Loucy (cell line): ENCODE measurements at regions not wholly inside any gene's neighbourhood (a gene's known extent, or its start where the extent isn't known, plus 50 kb on each side); places are given as distances from the start of the nearest gene placed in this dataset.

ENCODE experiments used
- H2AFZ ChIP-seq: fragments of 200-600 bp; sonication (generic); 2 replicates; pipeline ENCODE4 v1.6.0; 2016; ENCODE audit warnings: antibody characterized with exemption, mild to moderate bottlenecking, low read length, moderate library complexity
- H3F3A ChIP-seq: fragments of 200-600 bp; 2 replicates; pipeline ENCODE4 v1.6.0; 2016; ENCODE audit warnings: antibody characterized with exemption, low read depth, mild to moderate bottlenecking
- H3K27me3 ChIP-seq: fragments of 200-600 bp; sonication (generic); 2 replicates; pipeline ENCODE4 v1.6.1; 2014; ENCODE audit warnings: low read length, mild to moderate bottlenecking; ENCODE audit not compliant: insufficient read depth, poor library complexity, severe bottlenecking
- H3K36me3 ChIP-seq: fragments of 200-600 bp; sonication (generic); 2 replicates; pipeline ENCODE4 v1.6.1; 2016; ENCODE audit warnings: low read length; ENCODE audit not compliant: insufficient read depth
- H3K4me1 ChIP-seq: fragments of 200-600 bp; sonication (generic); 2 replicates; pipeline ENCODE4 v1.5.1; 2014; ENCODE audit warnings: low read length, mild to moderate bottlenecking; ENCODE audit not compliant: insufficient read depth, poor library complexity, severe bottlenecking
- H3K4me2 ChIP-seq: fragments of 200-600 bp; sonication (generic); 2 replicates; pipeline ENCODE4 v1.6.0; 2014; ENCODE audit warnings: antibody characterized with exemption, low read length, low read depth, mild to moderate bottlenecking; ENCODE audit not compliant: poor library complexity, severe bottlenecking
- H3K4me3 ChIP-seq: fragments of 200-600 bp; sonication (generic); 2 replicates; pipeline ENCODE4 v1.5.1; 2014; ENCODE audit warnings: low read length, mild to moderate bottlenecking, mixed read lengths; ENCODE audit not compliant: poor library complexity, severe bottlenecking
- H3K79me2 ChIP-seq: fragments of 200-600 bp; sonication (generic); 2 replicates; pipeline ENCODE4 v1.6.1; 2014; ENCODE audit warnings: low read length; ENCODE audit not compliant: insufficient read depth
- H3K9ac ChIP-seq: fragments of 200-600 bp; sonication (generic); 2 replicates; pipeline ENCODE4 v1.6.0; 2014; ENCODE audit warnings: mild to moderate bottlenecking, low read depth, low read length, moderate library complexity; ENCODE audit not compliant: poor library complexity, severe bottlenecking
- H3K9me2 ChIP-seq: fragments of 200-600 bp; sonication (generic); replicated peaks from 2 replicates; pipeline ENCODE4 v1.6.1; 2016; ENCODE audit warnings: low read depth, low read length, mixed read lengths
- H3K9me3 ChIP-seq: fragments of 200-600 bp; sonication (generic); 2 replicates; pipeline ENCODE4 v1.6.1; 2014; ENCODE audit warnings: mild to moderate bottlenecking, antibody characterized with exemption, low read length, low read depth; ENCODE audit not compliant: insufficient read depth
- H4K20me1 ChIP-seq: fragments of 200-600 bp; sonication (generic); 2 replicates; pipeline ENCODE4 v1.6.0; 2014; ENCODE audit warnings: antibody characterized with exemption, low read length, mild to moderate bottlenecking; ENCODE audit not compliant: insufficient read depth, poor library complexity, severe bottlenecking
- CTCF ChIP-seq: fragments of 200-600 bp; sonication (generic); conservative IDR thresholded peaks from 2 replicates; pipeline ENCODE4 v1.5.1; 2014; ENCODE audit warnings: mild to moderate bottlenecking, antibody characterized with exemption, low read length
- EZH2phosphoT487 ChIP-seq: fragments of 200-600 bp; IDR thresholded peaks from 2 replicates; pipeline ENCODE4 v1.6.1; 2018; ENCODE audit warnings: antibody characterized with exemption, mild to moderate bottlenecking, moderate library complexity, borderline replicate concordance

GRCh38 chr5:113922343-113922742 is 408.8 kb downstream of the YTHDC2 start:
- no peaks in the 10 kb centered on the region for H3K9me2 ChIP-seq
- H3K9ac ChIP-seq, result no peak overlapping the region
- no peaks in the 10 kb centered on the region for H4K20me1 ChIP-seq
- H2AFZ ChIP-seq, result no peak overlapping the region
- no peak for TF ChIP-seq EZH2phosphoT487
- no peak for TF ChIP-seq CTCF
- H3K4me3 ChIP-seq, result no peak overlapping the region
- no peaks in the 10 kb centered on the region for H3K4me1 ChIP-seq
- no peaks in the 10 kb centered on the region for H3F3A ChIP-seq
- no peaks in the 10 kb centered on the region for H3K79me2 ChIP-seq
- H3K36me3 ChIP-seq, result no peaks in the 10 kb centered on the region
- no peaks in the 10 kb centered on the region for H3K9me3 ChIP-seq
- H3K27me3 ChIP-seq, result no peaks in the 10 kb centered on the region
- no peak overlapping the region for H3K4me2 ChIP-seq

GRCh38 chr5:113935453-113935852 is 422.0 kb downstream of the YTHDC2 start:
- Histone ChIP-seq H3K9ac (no peak overlapping the region), H2AFZ (no peak overlapping the region), H3F3A (no peaks in the 10 kb centered on the region), H3K4me1 (no peaks in the 10 kb centered on the region), H3K36me3 (no peaks in the 10 kb centered on the region), H3K9me2 (no peaks in the 10 kb centered on the region), H4K20me1 (no peaks in the 10 kb centered on the region), H3K4me3 (no peak overlapping the region), H3K4me2 (no peak overlapping the region), H3K9me3 (no peaks in the 10 kb centered on the region), H3K79me2 (no peaks in the 10 kb centered on the region), H3K27me3 (no peaks in the 10 kb centered on the region)
- TF ChIP-seq EZH2phosphoT487 (no peak), CTCF (no peak)

- no peaks in the 10 kb centered on the region for H3K9me2 ChIP-seq
- no peak overlapping the region for H3K4me2 ChIP-seq
- no peaks in the 10 kb centered on the region for H4K20me1 ChIP-seq
- no peaks in the 10 kb centered on the region for H3K4me1 ChIP-seq
- no peaks in the 10 kb centered on the region for H3K36me3 ChIP-seq
- no peaks in the 10 kb centered on the region for H3K9me3 ChIP-seq
- H3K9ac ChIP-seq, result no peak overlapping the region
- no peaks in the 10 kb centered on the region for H3K79me2 ChIP-seq
- no peaks in the 10 kb centered on the region for H3K27me3 ChIP-seq
- TF ChIP-seq EZH2phosphoT487, result no peak
- no peak for TF ChIP-seq CTCF
- no peak overlapping the region for H3K4me3 ChIP-seq
- H3F3A ChIP-seq, result no peaks in the 10 kb centered on the region
- H2AFZ ChIP-seq, result no peak overlapping the region
Observed at GRCh38 chr5:113937301-113937700, 423.8 kb downstream of the YTHDC2 start.
